ENCODE measurements at regions not wholly inside any gene's neighbourhood (a gene's known extent, or its start where the extent isn't known, plus 50 kb on each side); places are given as distances from the start of the nearest gene placed in this dataset.

DNA sequence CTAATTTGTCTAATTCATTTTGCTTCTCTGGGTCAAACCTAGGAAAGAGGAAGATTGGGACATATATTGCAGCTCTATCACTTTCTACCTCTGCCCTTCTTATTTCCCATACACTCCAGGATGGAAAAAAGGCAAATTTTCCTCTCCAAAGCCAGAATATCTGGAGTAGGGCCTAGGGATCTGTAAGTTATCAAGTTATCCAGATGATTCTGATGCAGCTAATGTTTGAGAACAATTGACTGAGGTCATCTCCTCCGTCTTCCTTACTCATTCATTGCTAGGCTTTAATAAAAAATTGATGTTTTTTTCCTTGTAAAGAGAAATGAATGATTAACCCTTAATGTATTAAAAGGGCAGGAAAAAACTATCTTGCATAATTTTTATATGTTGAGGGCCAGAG, 211.9 kb upstream of the GLI3 start:
- no peak for DNase-seq (ENCODE audit: low read depth in 3 of 3)

GRCh38 chr7:42445691-42446090, 208.7 kb upstream of the GLI3 start:
- no peak for DNase-seq (ENCODE audit: low read depth in 3 of 3)

- no peak for DNase-seq (ENCODE audit: low read depth in 3 of 3)
Observed at GRCh38 chr7:42440951-42441350, 203.9 kb upstream of the GLI3 start.

GRCh38 chr7:42432644-42433043, 195.6 kb upstream of the GLI3 start:
- DNase-seq (ENCODE audit: low read depth in 3 of 3), result no peak

DNA sequence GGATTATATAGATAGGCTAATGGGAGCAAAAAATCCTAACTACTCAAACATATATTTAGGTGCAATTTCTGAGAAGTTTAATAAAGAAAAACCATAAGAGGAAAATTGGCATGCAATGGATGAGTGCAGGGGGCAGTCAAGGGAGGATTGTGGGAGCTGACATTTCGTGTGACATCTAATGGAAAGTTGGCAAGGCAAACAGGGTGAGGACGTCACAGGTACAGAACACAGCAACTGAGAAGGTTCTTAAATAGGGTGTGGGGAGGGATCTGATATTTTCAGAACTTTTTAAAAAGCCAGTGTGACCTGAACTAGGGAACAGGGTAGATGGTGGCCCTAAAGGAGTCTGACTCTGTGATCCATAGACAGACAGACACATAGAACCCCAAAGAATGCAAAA, 194.9 kb upstream of the GLI3 start:
- no peak for DNase-seq (ENCODE audit: low read depth in 3 of 3)

- DNase-seq (ENCODE audit: low read depth in 3 of 3), result no peak
Observed at GRCh38 chr7:42429339-42429738, 192.3 kb upstream of the GLI3 start.

GRCh38 chr7:42426163-42426562, 189.2 kb upstream of the GLI3 start:
- DNase-seq (ENCODE audit: low read depth in 3 of 3), result no peak

DNA sequence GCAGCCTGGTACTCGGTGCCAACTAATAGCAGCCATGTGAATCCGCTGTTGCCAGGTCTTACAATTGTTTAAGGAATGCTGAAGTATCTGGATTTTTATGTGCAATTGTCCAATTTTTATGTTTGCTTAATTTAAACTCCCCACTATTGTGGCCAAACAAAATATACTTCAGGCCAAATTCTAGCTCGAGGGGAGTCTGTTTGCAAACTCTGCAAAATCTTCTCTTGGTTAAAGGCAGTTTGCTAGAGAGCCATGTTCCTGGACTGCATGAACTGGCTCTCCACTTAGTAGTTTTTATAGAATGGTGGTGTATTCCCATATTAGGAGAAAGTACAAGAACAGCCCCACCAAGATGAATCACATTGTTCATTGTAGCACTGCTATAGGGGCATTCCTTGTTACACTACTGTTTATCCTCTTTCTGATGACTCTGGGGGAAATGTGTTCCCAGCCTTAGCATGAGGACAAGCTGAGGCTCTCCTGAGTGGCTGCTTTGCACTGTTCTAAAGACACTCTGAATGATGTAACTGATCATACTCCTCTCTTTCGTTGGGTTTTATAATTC, 178.0 kb upstream of the GLI3 start:
- no peak for DNase-seq (ENCODE audit: low read depth in 3 of 3)

DNA sequence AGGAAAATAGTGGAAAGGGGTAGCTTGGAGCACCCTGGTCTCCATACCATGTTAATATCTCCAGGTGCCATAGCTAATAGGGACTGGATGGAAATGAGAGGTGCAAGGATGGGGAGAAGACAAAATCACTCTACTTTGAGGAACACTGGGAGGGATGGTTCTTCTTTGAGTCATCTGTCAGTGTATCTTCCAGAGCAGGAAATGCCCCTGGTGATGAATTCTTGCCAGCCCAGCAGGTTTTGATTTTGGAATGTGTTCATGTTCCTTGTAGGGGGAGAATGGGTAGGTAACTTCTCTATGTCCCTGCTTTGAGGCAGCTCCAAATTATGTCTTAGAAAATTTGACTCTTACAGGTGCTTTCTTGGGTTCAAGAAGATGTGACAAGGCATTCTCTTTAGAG, 177.0 kb upstream of the GLI3 start:
- DNase-seq (ENCODE audit: low read depth in 3 of 3), result no peak

GRCh38 chr7:42409296-42409695, 172.3 kb upstream of the GLI3 start:
- DNase-seq (ENCODE audit: low read depth in 3 of 3), result no peak

DNA sequence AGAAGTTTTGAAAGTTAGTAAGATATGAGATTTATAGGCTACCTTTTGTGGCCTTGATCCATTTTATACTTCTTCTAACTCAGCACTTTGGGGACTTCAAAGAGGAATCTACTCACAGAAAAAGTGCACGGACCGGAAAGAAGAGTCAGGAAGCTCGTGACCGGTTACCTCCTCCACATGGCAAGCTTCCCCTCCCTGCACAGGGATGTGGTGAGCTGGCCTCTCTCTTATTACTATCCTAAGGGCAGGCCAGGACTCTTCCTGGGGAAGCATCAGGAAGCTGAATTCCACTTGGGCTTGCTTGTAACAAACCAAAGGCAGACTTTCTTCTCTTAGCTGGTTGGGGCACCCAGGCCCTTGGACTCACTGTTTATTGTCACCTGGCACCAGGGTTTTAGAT, 170.8 kb upstream of the GLI3 start:
- no peak for DNase-seq (ENCODE audit: low read depth in 3 of 3)

GRCh38 chr7:42407021-42407710, 170.2 kb upstream of the GLI3 start:
- DNase-seq (ENCODE audit: low read depth in 3 of 3), result no peak

DNA sequence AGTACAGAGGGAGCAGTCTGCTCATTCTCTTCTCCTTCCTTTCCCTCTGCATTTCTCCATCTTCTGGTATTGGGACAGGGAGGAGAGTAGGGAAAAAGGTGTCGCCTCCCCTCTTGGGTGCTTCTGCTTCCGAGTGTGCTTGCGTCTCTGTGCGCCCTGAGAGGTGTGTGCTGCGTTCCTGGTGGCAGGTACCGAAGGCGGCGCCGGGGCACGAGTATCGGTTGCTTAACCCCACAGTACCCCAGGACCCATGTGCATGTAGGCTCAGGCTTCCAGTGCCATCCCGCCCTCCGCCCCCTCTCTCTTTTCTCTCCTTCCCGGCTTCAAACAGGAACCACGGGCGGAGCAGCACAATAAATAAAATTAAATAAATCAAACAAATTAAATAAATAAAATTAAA, 169.3 kb upstream of the GLI3 start:
- no peak for DNase-seq (ENCODE audit: low read depth in 3 of 3)

DNA sequence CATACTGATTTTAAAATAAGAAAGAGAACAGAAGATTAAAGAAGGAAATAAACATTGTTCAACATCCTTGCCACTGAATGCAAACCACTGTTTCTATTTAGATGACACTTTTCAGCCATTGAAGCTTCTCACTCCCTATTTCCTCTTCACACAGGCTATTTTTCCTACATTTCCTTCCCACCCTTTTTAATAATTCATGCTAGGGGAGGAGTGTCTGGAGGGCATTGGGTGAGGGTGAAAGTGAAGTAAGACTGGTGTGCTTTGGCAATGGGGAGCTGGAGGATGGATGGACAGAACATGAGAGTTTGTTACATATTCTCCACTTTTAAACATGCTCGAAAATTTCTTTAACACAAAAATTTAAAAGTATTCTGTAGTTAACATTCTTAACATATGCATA, 168.8 kb upstream of the GLI3 start:
- DNase-seq (ENCODE audit: low read depth in 3 of 3), result no peak

- DNase-seq (ENCODE audit: low read depth in 3 of 3), result no peak
Observed at GRCh38 chr7:42403831-42404230, 166.8 kb upstream of the GLI3 start.

GRCh38 chr7:42400961-42401360, 164.0 kb upstream of the GLI3 start:
- DNase-seq (ENCODE audit: low read depth in 3 of 3), result no peak

DNA sequence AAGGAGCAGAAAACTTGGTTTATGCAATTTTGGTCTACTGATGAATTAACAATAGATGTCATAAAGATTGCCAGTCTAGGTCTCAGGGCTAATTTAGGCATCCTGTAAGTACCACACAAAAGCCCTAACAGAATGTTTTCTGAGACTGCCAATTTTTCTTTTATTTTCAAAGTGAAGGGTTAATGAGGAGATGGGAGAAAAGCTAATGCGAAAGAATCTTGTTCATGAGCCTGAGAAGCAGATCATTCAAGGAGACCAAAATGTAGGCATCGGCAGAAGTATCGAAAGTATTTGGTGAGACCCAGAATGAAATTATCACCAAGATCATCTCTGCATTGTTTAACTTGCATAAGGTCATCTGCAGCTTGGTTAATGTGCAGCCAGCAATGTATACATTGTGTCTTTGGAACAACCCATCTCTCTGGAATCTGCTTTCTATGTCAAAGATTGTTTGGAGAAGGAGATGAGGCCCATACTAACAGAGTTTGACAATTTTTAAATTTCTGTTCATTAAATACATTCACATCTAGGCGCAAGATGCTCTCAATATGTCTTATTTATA, 163.3 kb upstream of the GLI3 start:
- no peak for DNase-seq (ENCODE audit: low read depth in 3 of 3)

DNA sequence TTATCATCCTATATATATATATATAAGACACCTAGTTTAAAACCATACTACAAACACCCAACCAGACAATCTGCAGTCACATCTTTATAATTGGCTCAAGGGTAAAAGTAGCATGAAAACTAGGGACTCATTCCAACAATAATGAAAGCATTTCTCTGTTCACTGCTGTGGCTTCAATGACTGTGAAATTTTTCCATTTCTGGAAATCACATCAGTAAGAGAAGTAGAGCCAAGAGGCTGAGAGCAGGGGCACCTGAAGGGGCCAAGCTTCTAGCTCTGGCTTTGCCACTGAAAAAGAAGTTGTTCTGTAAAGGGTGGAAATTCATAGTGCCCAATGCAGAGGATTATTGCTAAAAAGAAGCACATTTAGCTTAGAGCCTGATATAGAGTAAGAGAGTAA, 158.6 kb upstream of the GLI3 start:
- no peak for DNase-seq (ENCODE audit: low read depth in 3 of 3)

DNA sequence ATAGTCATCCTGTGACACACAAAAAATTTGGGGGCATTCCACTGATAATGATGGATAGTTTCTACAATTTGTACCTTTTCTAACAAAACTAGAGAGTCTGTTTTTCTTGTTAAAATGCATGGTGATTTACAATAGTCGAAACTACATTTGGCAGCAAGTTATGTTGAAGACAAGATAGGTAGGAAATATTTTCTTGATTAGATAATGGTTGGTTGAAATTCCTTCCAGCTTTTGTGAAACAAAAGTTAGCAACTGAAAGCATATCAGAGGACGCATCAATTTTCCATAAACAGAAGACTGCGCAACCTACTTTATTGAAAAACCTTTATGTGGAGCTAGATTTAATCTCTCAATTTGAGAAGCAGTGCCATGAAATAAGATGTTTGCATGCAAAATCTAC, 155.8 kb upstream of the GLI3 start:
- no peak for DNase-seq (ENCODE audit: low read depth in 3 of 3)

- no peak for DNase-seq (ENCODE audit: low read depth in 3 of 3)
Observed at GRCh38 chr7:42389697-42390096, 152.7 kb upstream of the GLI3 start.

DNA sequence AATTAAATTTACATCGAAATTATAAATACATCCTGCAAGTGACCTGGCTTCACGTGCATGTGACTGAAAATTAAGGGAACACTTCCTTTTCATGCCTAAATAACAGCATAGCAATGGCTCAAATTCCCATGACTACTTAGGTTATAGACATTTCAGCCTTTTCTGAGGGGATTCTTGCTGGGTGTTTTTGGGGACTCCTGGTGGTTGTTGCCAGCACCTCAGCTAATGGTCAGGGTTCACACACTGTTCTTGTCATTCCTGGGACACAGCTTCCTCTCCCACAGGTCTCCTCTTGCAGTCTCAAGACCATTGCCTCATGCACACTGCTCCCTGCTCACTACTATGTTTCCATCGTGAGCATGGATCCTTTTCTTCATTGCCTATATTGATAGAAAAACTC, 148.9 kb upstream of the GLI3 start:
- no peak for DNase-seq (ENCODE audit: low read depth in 3 of 3)

- no peak for DNase-seq (ENCODE audit: low read depth in 3 of 3)
Observed at GRCh38 chr7:42381161-42381560, 144.2 kb upstream of the GLI3 start.

- no peak for DNase-seq (ENCODE audit: low read depth in 3 of 3)
Observed at GRCh38 chr7:42380401-42380800, 143.4 kb upstream of the GLI3 start.

GRCh38 chr7:42378149-42378548, 141.1 kb upstream of the GLI3 start:
- DNase-seq (ENCODE audit: low read depth in 3 of 3), result no peak
